Neural cell (in vitro differentiated cells): ENCODE measurements at regions not wholly inside any gene's neighbourhood (a gene's known extent, or its start where the extent isn't known, plus 50 kb on each side); places are given as distances from the start of the nearest gene placed in this dataset.

Experiments used
- H2AFZ ChIP-seq: fragments of 200-600, 300-800 bp; sonication (generic), shearing (Covaris generic); 2 replicates; pipeline ENCODE4 v1.6.0; 2014; ENCODE audit warnings: low read depth, mild to moderate bottlenecking, antibody characterized with exemption, low read length, moderate library complexity
- H3F3A ChIP-seq: fragments of 200-600 bp; shearing (Covaris generic); 2 replicates; pipeline ENCODE4 v1.6.1; 2016; ENCODE audit warnings: mild to moderate bottlenecking, moderate library complexity, mixed read lengths, antibody characterized with exemption, low read length; ENCODE audit not compliant: insufficient read depth, poor library complexity, severe bottlenecking
- H3K27ac ChIP-seq: fragments of 200-600, 300-800 bp; sonication (generic), shearing (Covaris generic); 2 replicates; pipeline ENCODE4 v1.5.1; 2014; ENCODE audit warnings: mild to moderate bottlenecking, low read length, moderate library complexity
- H3K27me3 ChIP-seq: fragments of 300-800, 200-600 bp; sonication (generic), shearing (Covaris generic); 2 replicates; pipeline ENCODE4 v1.6.0; 2014; ENCODE audit warnings: mild to moderate bottlenecking, low read depth, low read length, moderate library complexity; ENCODE audit not compliant: insufficient read depth
- H3K36me3 ChIP-seq: fragments of 300-800, 200-600 bp; sonication (generic), shearing (Covaris generic); 2 replicates; pipeline ENCODE4 v1.5.1; 2014; ENCODE audit warnings: mild to moderate bottlenecking, antibody characterized with exemption, low read length, moderate library complexity; ENCODE audit not compliant: insufficient read depth
- H3K4me2 ChIP-seq: fragments of 300-800, 200-600 bp; sonication (generic), shearing (Covaris generic); 2 replicates; pipeline ENCODE4 v1.6.0; 2014; ENCODE audit warnings: mild to moderate bottlenecking, low read length
- H3K4me3 ChIP-seq: fragments of 300-800, 200-600 bp; sonication (generic), shearing (Covaris generic); 2 replicates; pipeline ENCODE4 v1.5.1; 2014; ENCODE audit warnings: mild to moderate bottlenecking, low read length, moderate library complexity
- H3K79me2 ChIP-seq: fragments of 200-600 bp; shearing (Covaris generic); replicated peaks from 2 replicates; pipeline ENCODE4 v1.6.0; 2014; ENCODE audit warnings: mild to moderate bottlenecking, low read length, moderate library complexity; ENCODE audit not compliant: insufficient read depth
- H3K9ac ChIP-seq: fragments of 300-800, 200-600 bp; sonication (generic), shearing (Covaris generic); 2 replicates; pipeline ENCODE4 v1.6.1; 2016; ENCODE audit warnings: mild to moderate bottlenecking, low read length, mixed read lengths
- H3K9me2 ChIP-seq: fragments of 200-600 bp; shearing (Covaris generic); 2 replicates; pipeline ENCODE4 v1.6.1; 2016; ENCODE audit warnings: mild to moderate bottlenecking, low read length, mixed read lengths; ENCODE audit not compliant: insufficient read depth
- H3K9me3 ChIP-seq: fragments of 200-600, 300-800 bp; sonication (generic), shearing (Covaris generic); 2 replicates; pipeline ENCODE4 v1.6.1; 2016; ENCODE audit warnings: mild to moderate bottlenecking, mixed run types, low read length, moderate library complexity, mixed read lengths
- H4K20me1 ChIP-seq: fragments of 200-600 bp; shearing (Covaris generic); 2 replicates; pipeline ENCODE4 v1.6.1; 2016; ENCODE audit warnings: mild to moderate bottlenecking, mixed run types; ENCODE audit not compliant: insufficient read depth
- EZH2 ChIP-seq: fragments of 200-600, 300-800 bp; shearing (Covaris generic), sonication (generic); IDR thresholded peaks from 2 replicates; pipeline ENCODE4 v1.6.1; 2014; ENCODE audit warnings: antibody characterized with exemption, low read length, borderline replicate concordance, mild to moderate bottlenecking; ENCODE audit not compliant: insufficient read depth, poor library complexity, severe bottlenecking
- POLR2AphosphoS5 ChIP-seq: IDR thresholded peaks from 2 replicates; pipeline ENCODE4 v1.6.1; 2012
- RAD21 ChIP-seq: fragments of 450-650 bp; conservative IDR thresholded peaks from 2 replicates; pipeline ENCODE4 v1.6.1; 2014; ENCODE audit warnings: antibody characterized with exemption, mild to moderate bottlenecking, moderate library complexity
- SMC3 ChIP-seq: fragments of 450-650 bp; conservative IDR thresholded peaks from 2 replicates; pipeline ENCODE4 v1.6.1; 2014; ENCODE audit warnings: antibody characterized with exemption, mild to moderate bottlenecking, moderate library complexity; ENCODE audit not compliant: poor library complexity
- TAF1 ChIP-seq: IDR thresholded peaks from 2 replicates; pipeline ENCODE4 v1.6.1; 2012; ENCODE audit warnings: low read depth
- TF ChIP-seq, protein P1 (sequence below): IDR thresholded peaks from 2 replicates; pipeline ENCODE4 v1.6.1; 2012; ENCODE audit warnings: borderline replicate concordance
- TF ChIP-seq, protein P2 (sequence below): fragments of 450-650 bp; IDR thresholded peaks from 2 replicates; pipeline ENCODE4 v1.5.1; 2014; ENCODE audit warnings: antibody characterized with exemption, mild to moderate bottlenecking, moderate library complexity; ENCODE audit not compliant: poor library complexity, severe bottlenecking

DNA sequence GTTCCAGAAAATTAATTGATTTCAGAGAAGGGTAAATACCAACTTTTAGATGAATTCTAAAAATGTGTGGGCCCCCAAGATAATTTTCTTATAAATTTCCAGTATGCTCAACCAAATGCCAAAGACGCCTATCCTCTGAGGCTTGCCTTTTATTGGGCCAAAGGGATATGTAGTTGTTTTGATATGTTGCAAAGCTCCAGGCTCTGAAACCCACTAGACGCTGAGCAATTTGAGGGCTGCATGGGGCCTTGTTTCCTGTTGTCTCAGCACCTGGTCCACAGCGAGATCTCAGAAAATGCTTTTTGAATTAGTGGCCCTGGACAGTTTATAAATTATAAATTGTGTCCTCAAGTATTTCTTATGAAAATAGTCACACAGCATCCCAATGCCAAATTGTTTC, 397.2 kb downstream of the SAMD5 start:
- H3K9me3 ChIP-seq = no peaks in the 10 kb centered on the region
- H4K20me1 ChIP-seq = no peaks in the 10 kb centered on the region
- no peaks in the 10 kb centered on the region for H3K36me3 ChIP-seq
- no peak overlapping the region for H2AFZ ChIP-seq
- H3K79me2 ChIP-seq = no peaks in the 10 kb centered on the region
- no peaks in the 10 kb centered on the region for H3F3A ChIP-seq
- no peak for TF ChIP-seq EZH2
- no peak for TF ChIP-seq SMC3
- no peak for TF ChIP-seq TAF1
- TF ChIP-seq POLR2AphosphoS5 = no peak
- TF ChIP-seq, protein P1, sequence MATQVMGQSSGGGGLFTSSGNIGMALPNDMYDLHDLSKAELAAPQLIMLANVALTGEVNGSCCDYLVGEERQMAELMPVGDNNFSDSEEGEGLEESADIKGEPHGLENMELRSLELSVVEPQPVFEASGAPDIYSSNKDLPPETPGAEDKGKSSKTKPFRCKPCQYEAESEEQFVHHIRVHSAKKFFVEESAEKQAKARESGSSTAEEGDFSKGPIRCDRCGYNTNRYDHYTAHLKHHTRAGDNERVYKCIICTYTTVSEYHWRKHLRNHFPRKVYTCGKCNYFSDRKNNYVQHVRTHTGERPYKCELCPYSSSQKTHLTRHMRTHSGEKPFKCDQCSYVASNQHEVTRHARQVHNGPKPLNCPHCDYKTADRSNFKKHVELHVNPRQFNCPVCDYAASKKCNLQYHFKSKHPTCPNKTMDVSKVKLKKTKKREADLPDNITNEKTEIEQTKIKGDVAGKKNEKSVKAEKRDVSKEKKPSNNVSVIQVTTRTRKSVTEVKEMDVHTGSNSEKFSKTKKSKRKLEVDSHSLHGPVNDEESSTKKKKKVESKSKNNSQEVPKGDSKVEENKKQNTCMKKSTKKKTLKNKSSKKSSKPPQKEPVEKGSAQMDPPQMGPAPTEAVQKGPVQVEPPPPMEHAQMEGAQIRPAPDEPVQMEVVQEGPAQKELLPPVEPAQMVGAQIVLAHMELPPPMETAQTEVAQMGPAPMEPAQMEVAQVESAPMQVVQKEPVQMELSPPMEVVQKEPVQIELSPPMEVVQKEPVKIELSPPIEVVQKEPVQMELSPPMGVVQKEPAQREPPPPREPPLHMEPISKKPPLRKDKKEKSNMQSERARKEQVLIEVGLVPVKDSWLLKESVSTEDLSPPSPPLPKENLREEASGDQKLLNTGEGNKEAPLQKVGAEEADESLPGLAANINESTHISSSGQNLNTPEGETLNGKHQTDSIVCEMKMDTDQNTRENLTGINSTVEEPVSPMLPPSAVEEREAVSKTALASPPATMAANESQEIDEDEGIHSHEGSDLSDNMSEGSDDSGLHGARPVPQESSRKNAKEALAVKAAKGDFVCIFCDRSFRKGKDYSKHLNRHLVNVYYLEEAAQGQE = no peak
- TF ChIP-seq, protein P2, sequence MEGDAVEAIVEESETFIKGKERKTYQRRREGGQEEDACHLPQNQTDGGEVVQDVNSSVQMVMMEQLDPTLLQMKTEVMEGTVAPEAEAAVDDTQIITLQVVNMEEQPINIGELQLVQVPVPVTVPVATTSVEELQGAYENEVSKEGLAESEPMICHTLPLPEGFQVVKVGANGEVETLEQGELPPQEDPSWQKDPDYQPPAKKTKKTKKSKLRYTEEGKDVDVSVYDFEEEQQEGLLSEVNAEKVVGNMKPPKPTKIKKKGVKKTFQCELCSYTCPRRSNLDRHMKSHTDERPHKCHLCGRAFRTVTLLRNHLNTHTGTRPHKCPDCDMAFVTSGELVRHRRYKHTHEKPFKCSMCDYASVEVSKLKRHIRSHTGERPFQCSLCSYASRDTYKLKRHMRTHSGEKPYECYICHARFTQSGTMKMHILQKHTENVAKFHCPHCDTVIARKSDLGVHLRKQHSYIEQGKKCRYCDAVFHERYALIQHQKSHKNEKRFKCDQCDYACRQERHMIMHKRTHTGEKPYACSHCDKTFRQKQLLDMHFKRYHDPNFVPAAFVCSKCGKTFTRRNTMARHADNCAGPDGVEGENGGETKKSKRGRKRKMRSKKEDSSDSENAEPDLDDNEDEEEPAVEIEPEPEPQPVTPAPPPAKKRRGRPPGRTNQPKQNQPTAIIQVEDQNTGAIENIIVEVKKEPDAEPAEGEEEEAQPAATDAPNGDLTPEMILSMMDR = no peak
- TF ChIP-seq RAD21 = no peak
- no peak overlapping the region for H3K9ac ChIP-seq
- H3K4me3 ChIP-seq = no peak overlapping the region
- no peaks in the 10 kb centered on the region for H3K27me3 ChIP-seq
- no peak overlapping the region for H3K27ac ChIP-seq
- no peaks in the 10 kb centered on the region for H3K9me2 ChIP-seq
- H3K4me2 ChIP-seq = no peak overlapping the region

DNA sequence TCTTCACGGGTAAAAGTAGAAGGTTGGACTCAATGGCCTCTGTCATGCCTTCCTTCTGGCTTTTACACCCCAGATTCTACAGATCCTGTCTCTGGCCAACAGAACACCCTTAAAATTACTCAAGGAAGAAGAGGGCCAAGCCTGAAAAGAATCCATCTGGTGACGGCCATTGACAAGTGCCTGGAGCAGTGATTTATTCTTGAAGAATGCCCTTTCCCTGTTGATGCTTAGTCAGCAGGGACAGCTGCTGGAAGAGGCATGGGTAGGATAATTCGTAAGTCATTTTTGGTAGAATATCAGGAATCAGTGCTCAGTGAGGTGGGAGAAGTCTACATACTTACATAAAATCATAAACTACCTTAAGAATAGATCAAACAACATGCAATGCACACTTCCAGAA, 397.9 kb downstream of the SAMD5 start:
- H2AFZ ChIP-seq = no peak overlapping the region

More for the DNA sequence above, 397.9 kb downstream of the SAMD5 start:
- no peak overlapping the region for H3K4me3 ChIP-seq
- no peaks in the 10 kb centered on the region for H3K79me2 ChIP-seq
- no peak overlapping the region for H3K9ac ChIP-seq
- no peaks in the 10 kb centered on the region for H4K20me1 ChIP-seq
- H3K27me3 ChIP-seq = no peaks in the 10 kb centered on the region
- H3K9me3 ChIP-seq = no peaks in the 10 kb centered on the region
- no peaks in the 10 kb centered on the region for H3K9me2 ChIP-seq
- TF ChIP-seq, protein P2 = no peak
- H3K36me3 ChIP-seq = no peaks in the 10 kb centered on the region
- H3F3A ChIP-seq = no peaks in the 10 kb centered on the region
- H3K27ac ChIP-seq = no peak overlapping the region
- H3K4me2 ChIP-seq = no peak overlapping the region
